Neural cell (in vitro differentiated cells): ENCODE measurements at regions not wholly inside any gene's neighbourhood (a gene's known extent, or its start where the extent isn't known, plus 50 kb on each side); places are given as distances from the start of the nearest gene placed in this dataset.

Source experiments
- H2AFZ ChIP-seq: fragments of 200-600, 300-800 bp; sonication (generic), shearing (Covaris generic); 2 replicates; pipeline ENCODE4 v1.6.0; 2014; ENCODE audit warnings: low read depth, mild to moderate bottlenecking, antibody characterized with exemption, low read length, moderate library complexity
- H3F3A ChIP-seq: fragments of 200-600 bp; shearing (Covaris generic); 2 replicates; pipeline ENCODE4 v1.6.1; 2016; ENCODE audit warnings: mild to moderate bottlenecking, moderate library complexity, mixed read lengths, antibody characterized with exemption, low read length; ENCODE audit not compliant: insufficient read depth, poor library complexity, severe bottlenecking
- H3K27ac ChIP-seq: fragments of 200-600, 300-800 bp; sonication (generic), shearing (Covaris generic); 2 replicates; pipeline ENCODE4 v1.5.1; 2014; ENCODE audit warnings: mild to moderate bottlenecking, low read length, moderate library complexity
- H3K27me3 ChIP-seq: fragments of 300-800, 200-600 bp; sonication (generic), shearing (Covaris generic); 2 replicates; pipeline ENCODE4 v1.6.0; 2014; ENCODE audit warnings: mild to moderate bottlenecking, low read depth, low read length, moderate library complexity; ENCODE audit not compliant: insufficient read depth
- H3K36me3 ChIP-seq: fragments of 300-800, 200-600 bp; sonication (generic), shearing (Covaris generic); 2 replicates; pipeline ENCODE4 v1.5.1; 2014; ENCODE audit warnings: mild to moderate bottlenecking, antibody characterized with exemption, low read length, moderate library complexity; ENCODE audit not compliant: insufficient read depth
- H3K4me2 ChIP-seq: fragments of 300-800, 200-600 bp; sonication (generic), shearing (Covaris generic); 2 replicates; pipeline ENCODE4 v1.6.0; 2014; ENCODE audit warnings: mild to moderate bottlenecking, low read length
- H3K4me3 ChIP-seq: fragments of 300-800, 200-600 bp; sonication (generic), shearing (Covaris generic); 2 replicates; pipeline ENCODE4 v1.5.1; 2014; ENCODE audit warnings: mild to moderate bottlenecking, low read length, moderate library complexity
- H3K79me2 ChIP-seq: fragments of 200-600 bp; shearing (Covaris generic); replicated peaks from 2 replicates; pipeline ENCODE4 v1.6.0; 2014; ENCODE audit warnings: mild to moderate bottlenecking, low read length, moderate library complexity; ENCODE audit not compliant: insufficient read depth
- H3K9ac ChIP-seq: fragments of 300-800, 200-600 bp; sonication (generic), shearing (Covaris generic); 2 replicates; pipeline ENCODE4 v1.6.1; 2016; ENCODE audit warnings: mild to moderate bottlenecking, low read length, mixed read lengths
- H3K9me2 ChIP-seq: fragments of 200-600 bp; shearing (Covaris generic); 2 replicates; pipeline ENCODE4 v1.6.1; 2016; ENCODE audit warnings: mild to moderate bottlenecking, low read length, mixed read lengths; ENCODE audit not compliant: insufficient read depth
- H3K9me3 ChIP-seq: fragments of 200-600, 300-800 bp; sonication (generic), shearing (Covaris generic); 2 replicates; pipeline ENCODE4 v1.6.1; 2016; ENCODE audit warnings: mild to moderate bottlenecking, mixed run types, low read length, moderate library complexity, mixed read lengths
- H4K20me1 ChIP-seq: fragments of 200-600 bp; shearing (Covaris generic); 2 replicates; pipeline ENCODE4 v1.6.1; 2016; ENCODE audit warnings: mild to moderate bottlenecking, mixed run types; ENCODE audit not compliant: insufficient read depth
- CTCF ChIP-seq: fragments of 450-650 bp; IDR thresholded peaks from 2 replicates; pipeline ENCODE4 v1.5.1; 2014; ENCODE audit warnings: antibody characterized with exemption, mild to moderate bottlenecking, moderate library complexity; ENCODE audit not compliant: poor library complexity, severe bottlenecking
- EP300 ChIP-seq: fragments of 450-650 bp; conservative IDR thresholded peaks from 2 replicates; pipeline ENCODE4 v1.6.1; 2014; ENCODE audit warnings: antibody characterized with exemption, mild to moderate bottlenecking, moderate library complexity; ENCODE audit not compliant: poor library complexity, severe bottlenecking
- EZH2 ChIP-seq: fragments of 200-600, 300-800 bp; shearing (Covaris generic), sonication (generic); IDR thresholded peaks from 2 replicates; pipeline ENCODE4 v1.6.1; 2014; ENCODE audit warnings: antibody characterized with exemption, low read length, borderline replicate concordance, mild to moderate bottlenecking; ENCODE audit not compliant: insufficient read depth, poor library complexity, severe bottlenecking
- MXI1 ChIP-seq: fragments of 450-650 bp; conservative IDR thresholded peaks from 2 replicates; pipeline ENCODE4 v1.6.1; 2014; ENCODE audit warnings: antibody characterized with exemption, mild to moderate bottlenecking; ENCODE audit not compliant: poor library complexity, severe bottlenecking
- POLR2AphosphoS5 ChIP-seq: IDR thresholded peaks from 2 replicates; pipeline ENCODE4 v1.6.1; 2012
- RAD21 ChIP-seq: fragments of 450-650 bp; conservative IDR thresholded peaks from 2 replicates; pipeline ENCODE4 v1.6.1; 2014; ENCODE audit warnings: antibody characterized with exemption, mild to moderate bottlenecking, moderate library complexity
- REST ChIP-seq: IDR thresholded peaks from 2 replicates; pipeline ENCODE4 v1.6.1; 2012; ENCODE audit warnings: borderline replicate concordance
- SMC3 ChIP-seq: fragments of 450-650 bp; conservative IDR thresholded peaks from 2 replicates; pipeline ENCODE4 v1.6.1; 2014; ENCODE audit warnings: antibody characterized with exemption, mild to moderate bottlenecking, moderate library complexity; ENCODE audit not compliant: poor library complexity
- TAF1 ChIP-seq: IDR thresholded peaks from 2 replicates; pipeline ENCODE4 v1.6.1; 2012; ENCODE audit warnings: low read depth

GRCh38 chr13:84749126-84749525 lies 866.9 kb upstream of the SLITRK1 start:
- no peaks in the 10 kb centered on the region for H3K36me3 ChIP-seq
- H3K27ac ChIP-seq: no peak overlapping the region
- H3K27me3 ChIP-seq: no peaks in the 10 kb centered on the region
- no peaks in the 10 kb centered on the region for H3K9me3 ChIP-seq
- no peak overlapping the region for H2AFZ ChIP-seq
- no peaks in the 10 kb centered on the region for H3K9me2 ChIP-seq
- no peak for TF ChIP-seq REST
- TF ChIP-seq POLR2AphosphoS5: no peak
- TF ChIP-seq EZH2: no peak
- TF ChIP-seq EP300: no peak
- no peak for TF ChIP-seq MXI1
- TF ChIP-seq CTCF: no peak
- no peak for TF ChIP-seq TAF1
- TF ChIP-seq RAD21: no peak
- no peak for TF ChIP-seq SMC3
- H3K79me2 ChIP-seq: no peaks in the 10 kb centered on the region
- no peak overlapping the region for H3K4me2 ChIP-seq
- H4K20me1 ChIP-seq: no peaks in the 10 kb centered on the region
- H3K9ac ChIP-seq: no peak overlapping the region
- no peaks in the 10 kb centered on the region for H3F3A ChIP-seq
- no peak overlapping the region for H3K4me3 ChIP-seq

- Histone ChIP-seq H3K9me2 (no peaks in the 10 kb centered on the region), H3K36me3 (no peaks in the 10 kb centered on the region), H3K4me2 (no peak overlapping the region), H3K9me3 (no peaks in the 10 kb centered on the region), H4K20me1 (no peaks in the 10 kb centered on the region), H3K27ac (no peak overlapping the region), H3K79me2 (no peaks in the 10 kb centered on the region), H3F3A (no peaks in the 10 kb centered on the region), H2AFZ (no peak overlapping the region), H3K9ac (no peak overlapping the region), H3K27me3 (no peaks in the 10 kb centered on the region), H3K4me3 (no peak overlapping the region)
- no peak for TF ChIP-seq MXI1
- no peak for TF ChIP-seq EZH2
- TF ChIP-seq CTCF: no peak
- TF ChIP-seq EP300: no peak
- no peak for TF ChIP-seq SMC3
- no peak for TF ChIP-seq RAD21
These were observed 862.8 kb upstream of the SLITRK1 start for GRCh38 chr13:84745051-84745551.
